Breast epithelium (tissue), 4 donors: ENCODE measurements at regions not wholly inside any gene's neighbourhood (a gene's known extent, or its start where the extent isn't known, plus 50 kb on each side); places are given as distances from the start of the nearest gene placed in this dataset.

Source experiments
- DNase-seq, 2 donors: peaks; one replicate each; pipeline ENCODE4 v3.0.0-alpha.2; 2019; ENCODE audit warnings: low spot score in 2 of 2
- H3K27ac ChIP-seq, 2 donors: fragments of 200-600 bp; sonication (generic) in 1 of 2; one replicate each; pipeline ENCODE4 v1.5.1; 2016 to 2019; ENCODE audit warnings: mild to moderate bottlenecking in 1 of 2
- H3K27me3 ChIP-seq, 2 donors: fragments of 200-600 bp; sonication (generic) in 1 of 2; one replicate each; pipeline versions ENCODE4 v1.5.1 to v1.6.0; 2017 to 2019; ENCODE audit warnings: control low read depth in 1 of 2, mild to moderate bottlenecking in 1 of 2
- H3K36me3 ChIP-seq: fragments of 200-600 bp; one replicate; pipeline ENCODE4 v1.5.1; 2019
- H3K4me1 ChIP-seq, 2 donors: fragments of 200-600 bp; sonication (generic); one replicate each; pipeline ENCODE4 v1.5.1; 2016 to 2019; ENCODE audit warnings: control low read depth in 1 of 2
- H3K4me3 ChIP-seq, 3 donors: fragments of 200-600 bp; sonication (generic); 1 replicate in 2 of 3; 2 replicates in 1 of 3; pipeline ENCODE4 v1.5.1; 2016 to 2019; ENCODE audit warnings: mild to moderate bottlenecking in 3 of 3, moderate library complexity in 2 of 3
- H3K9me3 ChIP-seq, 2 donors: fragments of 200-600 bp; sonication (generic) in 1 of 2; one replicate each; pipeline ENCODE4 v1.5.1; 2016 to 2019; ENCODE audit warnings: control low read depth in 1 of 2
- POLR2A ChIP-seq: fragments of 450-650 bp; IDR thresholded peaks from one replicate; pipeline ENCODE4 v1.6.1; 2016; ENCODE audit warnings: antibody characterized with exemption, mild to moderate bottlenecking, moderate library complexity
- POLR2AphosphoS5 ChIP-seq, 3 donors: sonication (generic); formaldehyde crosslinking; IDR thresholded peaks; one replicate each; pipeline ENCODE4 v1.6.1; 2017; ENCODE audit warnings: antibody characterized with exemption in 3 of 3
- intact Hi-C: fragments of 100-400 bp; cut with DNase I; formaldehyde crosslinking; loops from one replicate; pipeline ENCODE4 v1.15.1; 2023; ENCODE audit warnings: low total_unique reads
- TF ChIP-seq, protein P1 (sequence below), 3 donors: fragments of 450-650 bp; IDR thresholded peaks; one replicate each; pipeline ENCODE4 v1.5.1; 2016 to 2017; ENCODE audit warnings: antibody characterized with exemption in 3 of 3, mild to moderate bottlenecking in 3 of 3, moderate library complexity in 3 of 3

DNA sequence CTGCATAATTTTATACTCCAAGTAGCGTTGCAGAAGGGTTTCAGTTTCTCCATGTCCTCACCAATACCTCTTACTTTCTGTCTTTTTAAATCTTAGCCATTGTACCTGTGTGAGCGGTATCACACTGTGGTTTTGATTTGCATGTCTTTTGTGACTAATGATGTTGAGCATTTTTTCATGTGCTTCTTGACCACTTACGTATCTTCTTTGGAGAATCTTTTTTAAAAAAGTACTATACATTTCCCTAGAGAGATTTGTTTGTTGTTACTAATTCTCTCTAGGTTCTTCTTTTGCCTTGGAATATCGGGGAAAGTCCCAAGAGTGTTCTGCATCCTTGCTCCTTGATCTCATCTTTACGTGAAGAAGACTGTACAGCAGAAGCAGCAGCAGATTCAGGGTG is 81.8 kb upstream of the WARS2 start:
- H3K9me3 ChIP-seq = no peaks in the 10 kb centered on the region
- H3K27ac ChIP-seq = no peak overlapping the region
- H3K4me3 ChIP-seq = no peak overlapping the region
- no peaks in the 10 kb centered on the region for H3K27me3 ChIP-seq
- no peak for TF ChIP-seq POLR2AphosphoS5 (IDR thresholded peaks at IDR 0.05)
- no peak for TF ChIP-seq POLR2A
- TF ChIP-seq, protein P1, sequence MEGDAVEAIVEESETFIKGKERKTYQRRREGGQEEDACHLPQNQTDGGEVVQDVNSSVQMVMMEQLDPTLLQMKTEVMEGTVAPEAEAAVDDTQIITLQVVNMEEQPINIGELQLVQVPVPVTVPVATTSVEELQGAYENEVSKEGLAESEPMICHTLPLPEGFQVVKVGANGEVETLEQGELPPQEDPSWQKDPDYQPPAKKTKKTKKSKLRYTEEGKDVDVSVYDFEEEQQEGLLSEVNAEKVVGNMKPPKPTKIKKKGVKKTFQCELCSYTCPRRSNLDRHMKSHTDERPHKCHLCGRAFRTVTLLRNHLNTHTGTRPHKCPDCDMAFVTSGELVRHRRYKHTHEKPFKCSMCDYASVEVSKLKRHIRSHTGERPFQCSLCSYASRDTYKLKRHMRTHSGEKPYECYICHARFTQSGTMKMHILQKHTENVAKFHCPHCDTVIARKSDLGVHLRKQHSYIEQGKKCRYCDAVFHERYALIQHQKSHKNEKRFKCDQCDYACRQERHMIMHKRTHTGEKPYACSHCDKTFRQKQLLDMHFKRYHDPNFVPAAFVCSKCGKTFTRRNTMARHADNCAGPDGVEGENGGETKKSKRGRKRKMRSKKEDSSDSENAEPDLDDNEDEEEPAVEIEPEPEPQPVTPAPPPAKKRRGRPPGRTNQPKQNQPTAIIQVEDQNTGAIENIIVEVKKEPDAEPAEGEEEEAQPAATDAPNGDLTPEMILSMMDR (IDR thresholded peaks at IDR 0.05) = no peak
- no peak for DNase-seq
- H3K36me3 ChIP-seq = no peaks in the 10 kb centered on the region
- H3K4me1 ChIP-seq = no peaks in the 10 kb centered on the region
- intact Hi-C loops = no loop called here

DNA sequence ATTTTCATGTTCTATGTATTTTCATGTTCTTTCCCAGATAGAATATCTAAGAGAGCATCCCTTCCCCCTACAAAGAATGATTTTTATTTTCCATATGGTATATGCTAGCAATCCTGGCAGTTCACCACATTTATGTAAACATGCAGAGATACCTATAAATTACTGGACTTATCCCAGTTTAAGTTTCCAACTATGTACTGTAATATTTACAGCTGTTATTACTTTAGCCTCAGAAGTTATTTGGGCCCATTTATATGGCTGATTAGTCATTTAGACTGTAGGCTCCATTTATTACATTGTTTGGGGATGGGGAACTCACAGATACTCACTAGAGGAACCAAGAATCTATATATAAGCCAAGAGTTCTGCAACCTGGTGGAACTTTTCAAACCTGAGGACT is 84.8 kb upstream of the WARS2 start:
- Histone ChIP-seq H3K27me3 (no peaks in the 10 kb centered on the region), H3K4me3 (no peak overlapping the region), H3K36me3 (no peaks in the 10 kb centered on the region), H3K9me3 (no peaks in the 10 kb centered on the region), H3K4me1 (no peaks in the 10 kb centered on the region), H3K27ac (no peak overlapping the region)
- DNase-seq = no peak
- intact Hi-C loops = loop anchor here (5.0 kb wide), 1 partner anchor 983 kb away; no protein-coding TSS in a partner anchor
- TF ChIP-seq, protein P1 (IDR thresholded peaks at IDR 0.05) = no peak
- TF ChIP-seq POLR2A (no peak), POLR2AphosphoS5 (IDR thresholded peaks at IDR 0.05) (no peak)

DNA sequence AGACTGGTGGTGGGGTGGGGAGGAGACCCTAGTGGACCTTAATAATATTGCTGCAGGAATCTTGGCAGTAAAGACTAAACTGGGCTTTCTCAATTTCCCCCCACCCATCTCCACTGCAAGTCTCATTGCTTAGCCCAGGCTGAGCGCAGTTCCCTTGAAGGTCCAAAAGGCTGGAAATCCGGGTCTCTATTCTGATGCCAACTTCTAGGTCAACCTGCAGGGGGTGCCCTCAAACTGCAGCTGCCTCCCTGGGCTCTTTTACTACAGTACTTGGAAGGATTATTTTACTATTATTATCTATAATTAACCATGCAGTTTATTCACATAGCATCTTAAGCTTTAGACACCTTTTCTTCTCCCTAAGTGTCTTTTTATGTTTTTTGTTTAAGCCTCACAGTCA is 85.4 kb upstream of the WARS2 start:
- Histone ChIP-seq H3K27me3 (no peaks in the 10 kb centered on the region), H3K36me3 (no peaks in the 10 kb centered on the region), H3K4me1 (no peaks in the 10 kb centered on the region), H3K27ac (no peak overlapping the region), H3K4me3 (no peak overlapping the region), H3K9me3 (no peaks in the 10 kb centered on the region)
- no peak for TF ChIP-seq POLR2AphosphoS5 (IDR thresholded peaks at IDR 0.05)
- TF ChIP-seq, protein P1 (IDR thresholded peaks at IDR 0.05) = no peak
- TF ChIP-seq POLR2A = no peak
- DNase-seq = no peak
- intact Hi-C loops = loop anchor here (5.0 kb wide), 1 partner anchor 984 kb away; no protein-coding TSS in a partner anchor

DNA sequence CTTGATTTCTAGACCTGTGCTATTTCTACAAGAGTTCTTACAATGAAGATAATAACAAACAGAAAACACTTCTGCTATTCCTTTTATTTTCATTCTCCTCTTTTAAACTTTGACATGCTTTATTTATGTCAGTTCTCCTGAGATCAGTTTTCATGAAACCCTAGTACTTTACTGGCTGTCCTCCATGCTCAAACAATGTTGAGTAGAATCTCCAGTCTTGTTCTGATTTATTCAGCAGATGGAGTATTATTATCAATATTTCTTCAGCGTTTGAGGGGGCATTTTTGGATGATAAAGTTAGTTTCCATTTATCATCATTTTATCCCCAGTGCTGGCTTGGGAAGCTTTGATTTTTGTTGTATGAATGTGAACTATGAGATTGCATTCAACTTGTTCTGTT is 85.9 kb upstream of the WARS2 start:
- Histone ChIP-seq H3K4me3 (no peak overlapping the region), H3K27ac (no peak overlapping the region), H3K27me3 (no peaks in the 10 kb centered on the region), H3K4me1 (no peaks in the 10 kb centered on the region), H3K9me3 (no peaks in the 10 kb centered on the region), H3K36me3 (no peaks in the 10 kb centered on the region)
- TF ChIP-seq, protein P1 (IDR thresholded peaks at IDR 0.05) = no peak
- TF ChIP-seq POLR2AphosphoS5 (IDR thresholded peaks at IDR 0.05) (no peak), POLR2A (no peak)
- DNase-seq = no peak
- intact Hi-C loops = loop anchor here (5.0 kb wide), 1 partner anchor 984 kb away; no protein-coding TSS in a partner anchor

DNA sequence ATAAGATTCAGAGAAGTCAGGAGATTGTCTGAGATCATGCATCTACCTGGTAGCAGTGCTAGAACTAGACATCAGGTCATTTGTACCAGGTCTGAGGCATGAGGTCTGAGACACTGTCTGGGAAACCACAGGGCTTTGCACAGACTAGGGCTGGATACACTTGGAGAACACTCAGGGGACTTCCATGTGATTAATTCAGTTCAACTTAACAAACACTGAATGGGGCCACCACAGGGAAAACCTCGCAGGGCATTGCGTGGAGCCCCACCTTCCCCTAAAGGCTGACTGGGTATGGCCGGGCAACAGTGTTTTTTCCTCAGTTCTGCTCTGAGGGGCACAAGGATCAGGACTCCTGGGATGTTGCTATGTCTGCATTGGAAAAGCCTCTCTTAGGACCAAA is 86.5 kb upstream of the WARS2 start:
- H3K36me3 ChIP-seq = no peaks in the 10 kb centered on the region
- TF ChIP-seq POLR2A (no peak), POLR2AphosphoS5 (IDR thresholded peaks at IDR 0.05) (no peak)
- TF ChIP-seq, protein P1 (IDR thresholded peaks at IDR 0.05) = no peak
- no peaks in the 10 kb centered on the region for H3K9me3 ChIP-seq
- H3K4me3 ChIP-seq = no peak overlapping the region
- H3K27me3 ChIP-seq = no peaks in the 10 kb centered on the region
- DNase-seq = no peak
- no peaks in the 10 kb centered on the region for H3K4me1 ChIP-seq
- intact Hi-C loops = loop anchor here (5.0 kb wide), 1 partner anchor 985 kb away; no protein-coding TSS in a partner anchor
- H3K27ac ChIP-seq = peak overlapping the region in 1 of 2 donors; percentile 35
